Liver (tissue), 3 donors: ENCODE measurements at regions not wholly inside any gene's neighbourhood (a gene's known extent, or its start where the extent isn't known, plus 50 kb on each side); places are given as distances from the start of the nearest gene placed in this dataset.

Experiments
- HNF4A ChIP-seq, 2 donors: conservative IDR thresholded peaks; 2 replicates each; pipeline ENCODE4 v1.6.1; 2016; ENCODE audit warnings: antibody characterized with exemption in 2 of 2, mild to moderate bottlenecking in 2 of 2
- NR2F2 ChIP-seq: IDR thresholded peaks from 2 replicates; pipeline ENCODE4 v1.6.1; 2016; ENCODE audit warnings: antibody characterized with exemption
- TAF1 ChIP-seq: conservative IDR thresholded peaks from 2 replicates; pipeline ENCODE4 v1.6.1; 2016; ENCODE audit warnings: antibody characterized with exemption, mild to moderate bottlenecking
- TF ChIP-seq, protein P1 (sequence below): fragments of 150-350 bp; IDR thresholded peaks from 2 replicates; pipeline ENCODE4 v1.5.1; 2017; ENCODE audit warnings: improper control_type of control experiment, low read depth, low read length; ENCODE audit not compliant: missing input control
- donor health status: healthy.
- donor health status: healthy.

DNA sequence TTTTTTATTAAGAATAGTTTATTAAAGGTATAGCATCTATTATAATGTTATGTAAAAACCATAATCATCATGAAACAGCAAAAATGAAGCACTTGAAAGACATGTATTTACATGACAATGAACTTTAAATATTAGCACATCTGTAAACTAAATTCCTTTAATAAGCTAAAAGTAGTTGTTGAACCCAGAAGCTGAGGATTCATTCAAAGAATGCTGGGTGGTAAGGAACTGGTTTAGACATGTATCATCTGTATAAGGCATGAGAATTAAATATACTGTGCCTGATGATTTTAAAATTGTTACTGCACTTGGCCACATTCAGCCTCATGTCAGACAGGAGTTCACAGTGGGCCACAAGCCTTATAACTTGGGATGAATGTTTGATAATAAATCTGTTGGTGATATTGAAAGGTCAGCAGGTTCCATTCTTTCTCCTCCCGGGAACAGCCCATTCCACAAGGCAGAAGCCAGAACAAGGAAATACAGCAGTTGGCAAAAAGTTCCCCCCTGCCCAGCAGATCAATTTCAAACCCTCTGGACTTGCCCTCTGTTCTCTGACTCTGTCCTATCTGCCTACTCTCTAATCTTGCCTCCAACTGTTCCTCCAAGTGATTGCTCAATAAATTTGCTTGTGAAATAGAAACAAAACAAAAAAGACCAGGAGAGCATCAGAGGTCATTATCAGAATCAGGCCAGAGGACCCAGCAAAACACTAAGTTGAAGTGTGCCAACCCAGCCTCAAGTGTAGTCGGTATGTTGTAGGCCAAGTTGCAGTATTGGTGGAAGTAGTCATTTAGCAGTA lies 49.8 kb upstream of the TEX264 start:
- TF ChIP-seq, protein P1, sequence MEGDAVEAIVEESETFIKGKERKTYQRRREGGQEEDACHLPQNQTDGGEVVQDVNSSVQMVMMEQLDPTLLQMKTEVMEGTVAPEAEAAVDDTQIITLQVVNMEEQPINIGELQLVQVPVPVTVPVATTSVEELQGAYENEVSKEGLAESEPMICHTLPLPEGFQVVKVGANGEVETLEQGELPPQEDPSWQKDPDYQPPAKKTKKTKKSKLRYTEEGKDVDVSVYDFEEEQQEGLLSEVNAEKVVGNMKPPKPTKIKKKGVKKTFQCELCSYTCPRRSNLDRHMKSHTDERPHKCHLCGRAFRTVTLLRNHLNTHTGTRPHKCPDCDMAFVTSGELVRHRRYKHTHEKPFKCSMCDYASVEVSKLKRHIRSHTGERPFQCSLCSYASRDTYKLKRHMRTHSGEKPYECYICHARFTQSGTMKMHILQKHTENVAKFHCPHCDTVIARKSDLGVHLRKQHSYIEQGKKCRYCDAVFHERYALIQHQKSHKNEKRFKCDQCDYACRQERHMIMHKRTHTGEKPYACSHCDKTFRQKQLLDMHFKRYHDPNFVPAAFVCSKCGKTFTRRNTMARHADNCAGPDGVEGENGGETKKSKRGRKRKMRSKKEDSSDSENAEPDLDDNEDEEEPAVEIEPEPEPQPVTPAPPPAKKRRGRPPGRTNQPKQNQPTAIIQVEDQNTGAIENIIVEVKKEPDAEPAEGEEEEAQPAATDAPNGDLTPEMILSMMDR: no peak
- peak; percentile 98 to 99 for TF ChIP-seq HNF4A (conservative IDR thresholded peaks at IDR 0.05)
- no peak for TF ChIP-seq TAF1
- peak; percentile 87 for TF ChIP-seq NR2F2
